HG03064 (cell line): ENCODE measurements at regions not wholly inside any gene's neighbourhood (a gene's known extent, or its start where the extent isn't known, plus 50 kb on each side); places are given as distances from the start of the nearest gene placed in this dataset.

Experiments used
- ATAC-seq: cut with Tn5 transposase; IDR thresholded peaks from one replicate; pipeline ENCODE4 v1.9.1; 2021; ENCODE audit warnings: low read depth; ENCODE audit not compliant: unreplicated experiment

- no peak for ATAC-seq
Measured at GRCh38 chr13:99122171-99122570, 78.5 kb upstream of the UBAC2 start.

DNA sequence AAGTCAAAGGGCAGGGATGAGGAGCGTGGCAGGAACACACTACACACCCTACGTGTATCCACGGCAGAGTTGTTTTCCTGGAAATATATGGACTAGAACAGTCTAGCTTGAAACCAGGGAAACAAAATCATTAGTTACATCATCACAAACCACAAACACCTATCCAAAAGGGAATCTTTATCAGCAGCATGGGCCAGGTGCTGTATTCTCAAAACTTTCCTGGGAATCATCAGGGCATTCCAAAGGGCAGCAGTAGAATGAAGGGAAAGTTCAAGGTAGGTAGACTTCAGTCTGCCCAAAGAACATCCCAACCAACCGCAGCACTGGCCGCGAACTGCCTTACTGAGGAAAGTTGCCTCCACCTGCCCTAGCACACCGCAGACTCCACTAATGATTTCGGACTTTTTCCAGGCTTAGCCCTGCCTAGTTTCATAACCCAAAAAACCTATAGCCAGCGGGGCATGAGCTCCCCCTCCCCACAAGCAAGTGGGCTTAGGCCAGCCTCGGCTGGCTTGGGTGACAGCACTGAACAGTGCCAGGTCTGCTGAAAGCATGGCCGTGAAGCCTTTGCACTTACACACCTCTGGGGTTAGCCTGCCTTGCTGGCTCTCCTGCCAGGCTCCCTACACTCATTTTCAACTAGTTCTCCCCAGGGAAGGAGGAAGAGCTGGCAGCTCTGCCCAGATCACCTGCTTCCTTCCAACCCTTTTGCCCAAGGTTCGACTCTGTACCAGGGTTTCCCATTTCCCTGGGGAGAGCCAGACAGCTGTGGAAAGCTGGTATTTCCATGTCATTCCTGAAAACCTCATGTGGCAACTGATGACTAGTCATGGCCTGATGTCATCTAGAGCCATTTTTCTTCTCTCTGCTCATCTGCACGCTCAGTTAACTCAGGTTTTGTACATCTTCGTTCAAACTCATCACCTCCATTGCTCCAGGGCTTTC is 77.3 kb upstream of the UBAC2 start:
- ATAC-seq = no peak

DNA sequence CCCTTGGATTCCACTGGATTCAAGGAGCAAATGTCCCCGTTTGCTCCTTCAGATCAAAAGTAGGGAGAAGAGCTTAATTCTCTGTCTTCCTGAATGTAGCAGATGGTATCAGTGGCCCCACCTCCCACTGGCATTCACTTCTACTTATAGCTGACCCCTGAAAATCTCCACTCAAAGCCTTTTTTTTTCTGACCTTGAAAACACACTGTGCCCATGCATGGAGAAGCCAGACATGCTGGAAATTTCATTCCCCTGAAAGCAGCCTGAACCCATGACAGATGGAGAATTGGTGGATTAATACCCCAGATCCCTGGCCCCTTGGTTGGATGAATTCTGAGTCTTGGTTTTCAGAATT is 76.6 kb upstream of the UBAC2 start:
- no peak for ATAC-seq

GRCh38 chr13:99124794-99125316 is 75.8 kb upstream of the UBAC2 start:
- ATAC-seq = peak; percentile 94

DNA sequence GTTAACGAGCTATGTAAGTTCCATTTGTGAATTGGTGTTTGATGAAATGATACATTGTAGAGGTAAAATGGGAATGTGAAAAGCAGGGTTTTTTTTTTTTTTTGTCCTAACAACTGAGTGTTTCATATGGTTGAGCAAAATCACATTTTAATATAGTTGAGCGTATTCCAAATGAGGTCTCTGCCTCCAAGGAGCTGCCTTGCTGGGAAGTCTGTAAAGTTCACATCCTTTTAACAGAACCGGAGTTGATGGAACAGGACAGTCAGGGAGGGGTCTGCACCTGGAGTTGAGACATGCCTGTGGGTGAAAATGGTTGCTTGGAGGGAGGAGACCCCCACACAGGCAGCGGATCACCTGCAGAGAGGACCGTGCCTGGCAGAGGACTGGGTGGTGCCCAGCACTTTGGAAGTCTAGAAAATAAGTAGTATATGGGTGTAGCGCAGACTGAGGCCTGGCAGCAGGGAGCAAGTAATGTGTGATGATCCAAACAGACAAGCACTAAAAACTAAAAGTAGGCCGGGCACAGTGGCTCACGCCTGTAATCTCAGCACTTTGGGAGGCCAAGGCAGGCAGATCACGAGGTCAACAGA is 75.2 kb upstream of the UBAC2 start:
- ATAC-seq = no peak

GRCh38 chr13:99126821-99127220 is 73.8 kb upstream of the UBAC2 start:
- ATAC-seq = no peak

DNA sequence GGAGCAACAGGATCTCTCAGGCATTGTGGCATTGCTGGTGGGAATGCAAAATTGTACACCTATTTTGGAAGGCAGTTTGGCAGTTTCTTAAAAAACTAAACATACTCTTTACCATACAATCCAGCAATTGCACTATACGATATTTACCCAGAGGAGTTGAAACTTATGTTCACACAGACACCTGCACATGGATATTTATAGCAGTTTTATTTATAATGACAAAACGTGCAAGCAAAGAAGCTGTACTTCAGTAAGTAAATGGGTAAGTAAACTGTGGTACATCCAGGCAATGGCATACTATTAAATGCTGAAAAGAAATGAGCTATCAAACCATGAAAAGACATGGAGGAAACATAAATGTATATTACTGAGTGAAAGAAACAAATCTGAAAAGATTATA is 71.6 kb upstream of the UBAC2 start:
- no peak for ATAC-seq

- ATAC-seq = no peak
Measured at GRCh38 chr13:99129951-99130350, 70.7 kb upstream of the UBAC2 start.

DNA sequence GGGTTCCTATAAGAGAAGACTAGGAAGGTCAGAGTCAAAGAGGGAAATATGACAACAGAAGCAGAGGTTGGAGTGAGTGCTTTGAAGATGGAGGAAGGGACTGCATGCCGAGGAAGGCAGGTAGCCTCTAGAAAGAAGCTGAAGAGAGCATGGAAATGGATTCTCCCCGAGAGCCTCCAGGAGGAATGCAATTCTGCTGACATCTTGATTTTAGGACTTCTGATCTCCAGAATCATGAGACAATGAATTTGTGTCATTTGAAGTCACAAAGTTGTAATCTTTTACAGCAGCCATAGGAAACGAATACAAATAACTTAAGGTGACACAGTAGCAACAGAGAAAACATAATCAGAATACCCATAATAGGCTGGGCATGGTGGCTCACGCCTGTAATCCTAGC is 69.2 kb upstream of the UBAC2 start:
- no peak for ATAC-seq

DNA sequence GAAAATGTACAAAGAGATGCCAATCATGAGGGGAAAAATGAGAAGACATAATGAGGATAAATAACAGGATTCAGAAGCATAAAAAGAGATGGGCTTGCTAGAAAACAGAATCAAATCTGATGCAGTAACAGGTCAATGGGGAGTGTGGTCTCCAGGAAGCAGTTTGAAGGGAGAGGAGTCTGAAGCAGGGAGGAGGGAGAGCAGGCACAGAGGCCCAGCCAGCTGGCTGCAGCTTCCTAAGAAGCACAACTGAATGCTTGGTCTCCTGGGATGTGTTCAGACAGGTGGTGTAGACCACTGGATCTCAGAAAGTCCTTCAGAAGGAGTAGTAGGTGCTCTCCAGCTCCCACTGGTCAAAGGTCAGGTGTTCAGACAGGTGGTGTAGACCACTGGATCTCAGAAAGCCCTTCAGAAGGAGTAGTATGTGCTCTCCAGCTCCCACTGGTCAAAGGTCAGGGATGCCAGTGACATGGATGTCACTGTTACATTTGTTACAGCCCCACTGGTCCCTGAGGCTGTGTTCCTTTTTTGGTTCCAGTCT is 68.3 kb upstream of the UBAC2 start:
- ATAC-seq = no peak

GRCh38 chr13:99133230-99133629 is 67.4 kb upstream of the UBAC2 start:
- no peak for ATAC-seq

DNA sequence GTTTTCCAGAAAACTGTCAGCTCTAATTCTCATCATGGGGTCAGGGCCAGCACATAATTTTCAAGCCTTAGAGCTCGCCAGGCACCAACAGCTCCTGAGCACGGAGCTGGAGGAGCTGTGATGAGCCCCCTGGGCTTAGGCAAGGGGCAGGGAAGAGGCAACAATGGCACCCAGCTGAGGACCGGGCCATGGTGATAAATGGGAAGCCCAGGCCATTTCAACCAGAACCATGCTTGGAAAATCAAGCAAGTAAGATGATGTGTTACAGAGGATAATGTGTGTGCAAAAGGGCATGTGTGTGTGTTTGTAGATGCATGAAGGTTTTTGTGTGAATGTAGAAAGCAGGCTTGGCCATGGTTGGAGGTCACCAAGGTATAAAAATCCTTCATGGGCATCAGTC is 66.8 kb upstream of the UBAC2 start:
- no peak for ATAC-seq

DNA sequence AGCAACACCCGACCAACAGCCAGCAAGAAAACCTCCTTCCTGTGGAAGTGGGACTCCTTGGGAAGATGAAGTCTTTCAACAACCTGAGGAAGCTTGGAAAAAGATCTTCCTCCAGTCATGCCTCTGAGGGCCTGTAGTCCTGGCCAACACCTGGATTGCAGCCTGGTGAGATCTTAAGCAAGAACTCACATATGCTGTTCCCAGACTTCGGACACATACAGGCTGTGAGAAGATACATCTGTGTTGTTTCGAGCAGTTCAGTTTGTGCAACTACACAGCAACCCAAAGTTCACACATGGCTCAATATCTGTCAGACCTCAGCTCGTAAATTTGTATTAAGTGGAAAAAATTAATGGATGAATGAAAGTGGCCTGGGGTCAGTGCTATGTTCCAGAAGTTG is 65.1 kb upstream of the UBAC2 start:
- no peak for ATAC-seq

GRCh38 chr13:99136427-99136954 is 64.2 kb upstream of the UBAC2 start:
- no peak for ATAC-seq

- no peak for ATAC-seq
Measured at GRCh38 chr13:99140831-99141230, 59.8 kb upstream of the UBAC2 start.

GRCh38 chr13:99143904-99144303 is 56.8 kb upstream of the UBAC2 start:
- ATAC-seq = no peak

DNA sequence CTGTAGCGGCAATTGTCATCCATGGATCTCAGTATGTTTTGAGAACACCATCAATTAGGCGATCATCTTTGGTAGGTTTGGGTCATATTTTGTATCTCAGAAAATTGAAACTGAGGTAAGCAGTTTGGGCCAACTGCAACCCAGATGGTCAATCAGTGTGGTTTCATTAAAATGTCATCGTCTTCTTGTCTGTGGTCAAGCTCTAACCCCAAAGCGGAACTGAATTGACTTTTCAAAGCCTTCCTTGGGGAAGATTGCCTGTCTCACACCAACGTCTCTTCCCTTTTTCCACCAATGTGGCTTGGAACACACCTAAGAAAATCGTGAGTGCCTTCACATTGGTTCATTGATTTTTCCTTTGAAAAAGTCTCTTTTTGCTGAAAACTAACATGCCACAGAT is 56.3 kb upstream of the UBAC2 start:
- peak; percentile 52 for ATAC-seq

GRCh38 chr13:99145461-99145860 is 55.2 kb upstream of the UBAC2 start:
- ATAC-seq = no peak

GRCh38 chr13:99150575-99151361 is 49.9 kb upstream of the UBAC2 start:
- no peak for ATAC-seq
